Prostate gland (tissue), 2 donors: ENCODE measurements at regions not wholly inside any gene's neighbourhood (a gene's known extent, or its start where the extent isn't known, plus 50 kb on each side); places are given as distances from the start of the nearest gene placed in this dataset.
"Not testable (repeated sequence)": the region's sequence is repeated elsewhere in the genome, so short reads cannot be mapped to it uniquely, and the experiment has no call there.

Experiments
- DNase-seq: peaks from one replicate; pipeline ENCODE4 v3.0.0-alpha.2; 2019; ENCODE audit warnings: low spot score
- H3K27ac ChIP-seq, 2 donors: fragments of 200-600 bp; sonication (generic); 2 replicates each; pipeline ENCODE4 v1.5.1; 2017 to 2019
- H3K27me3 ChIP-seq: fragments of 200-600 bp; sonication (generic); replicated peaks from 2 replicates; pipeline ENCODE4 v1.5.1; 2019; ENCODE audit not compliant: insufficient read depth
- H3K36me3 ChIP-seq, 2 donors: fragments of 200-600 bp; sonication (generic); 1 replicate in 1 of 2; 2 replicates in 1 of 2; pipeline versions ENCODE4 v1.5.1 to v1.8.1; 2017 to 2019
- H3K4me1 ChIP-seq: fragments of 200-600 bp; sonication (generic); replicated peaks from 2 replicates; pipeline ENCODE4 v1.5.1; 2019
- H3K4me3 ChIP-seq, 2 donors: fragments of 200-600 bp; sonication (generic); 2 replicates each; pipeline ENCODE4 v1.5.1; 2017 to 2019
- H3K9me3 ChIP-seq: fragments of 200-600 bp; sonication (generic); 2 replicates; pipeline ENCODE4 v1.5.1; 2017
- POLR2A ChIP-seq: fragments of 450-650 bp; IDR thresholded peaks from one replicate; pipeline ENCODE4 v1.6.1; 2016; ENCODE audit warnings: antibody characterized with exemption, mild to moderate bottlenecking
- POLR2AphosphoS5 ChIP-seq: sonication (generic); formaldehyde crosslinking; IDR thresholded peaks from one replicate; pipeline ENCODE4 v1.6.1; 2017; ENCODE audit warnings: antibody characterized with exemption
- WGBS: methylation state at CpG from one replicate; pipeline ENCODE4 v1.1.5; 2018; 5-methylcytosine and 5-hydroxymethylcytosine counted together
- intact Hi-C: fragments of 100-400 bp; cut with DNase I; formaldehyde crosslinking; loops from one replicate; pipeline ENCODE4 v1.14.2; 2022
- TF ChIP-seq, protein P1 (sequence below), 4 experiments: fragments of 200-600 bp in 2 of 4; fragments of 450-650 bp in 2 of 4; sonication (generic) in 2 of 4; IDR thresholded peaks; 1 replicate in 3 of 4; 2 replicates in 1 of 4; pipeline ENCODE4 v1.5.1; 2016 to 2019; ENCODE audit warnings: antibody characterized with exemption in 4 of 4, mild to moderate bottlenecking in 2 of 4, moderate library complexity in 2 of 4

DNA sequence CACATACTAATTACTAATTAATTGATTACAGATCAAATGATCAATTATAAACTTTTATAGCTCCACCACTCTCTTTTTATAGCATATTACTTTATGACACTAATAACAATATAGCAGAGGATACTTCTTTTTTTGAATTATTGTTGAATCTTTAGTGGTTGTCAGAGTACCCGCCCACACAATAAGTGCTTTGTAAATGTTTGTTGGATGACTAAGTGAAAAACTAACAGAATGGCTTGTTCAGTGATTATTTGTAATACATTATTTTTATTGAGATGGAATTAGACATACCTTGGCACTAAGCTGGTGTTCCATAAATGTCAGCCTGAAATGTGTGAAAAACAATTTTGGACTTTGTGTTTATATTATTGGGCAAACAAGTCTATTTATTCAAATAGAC lies 670.5 kb upstream of the ATXN7L3B start:
- Histone ChIP-seq H3K9me3 (no peaks in the 10 kb centered on the region), H3K36me3 (no peaks in the 10 kb centered on the region), H3K4me3 (no peak overlapping the region), H3K4me1 (no peaks in the 10 kb centered on the region), H3K27me3 (no peaks in the 10 kb centered on the region), H3K27ac (no peak overlapping the region)
- intact Hi-C loops: no loop called here
- TF ChIP-seq POLR2A (no peak), POLR2AphosphoS5 (no peak)
- TF ChIP-seq, protein P1, sequence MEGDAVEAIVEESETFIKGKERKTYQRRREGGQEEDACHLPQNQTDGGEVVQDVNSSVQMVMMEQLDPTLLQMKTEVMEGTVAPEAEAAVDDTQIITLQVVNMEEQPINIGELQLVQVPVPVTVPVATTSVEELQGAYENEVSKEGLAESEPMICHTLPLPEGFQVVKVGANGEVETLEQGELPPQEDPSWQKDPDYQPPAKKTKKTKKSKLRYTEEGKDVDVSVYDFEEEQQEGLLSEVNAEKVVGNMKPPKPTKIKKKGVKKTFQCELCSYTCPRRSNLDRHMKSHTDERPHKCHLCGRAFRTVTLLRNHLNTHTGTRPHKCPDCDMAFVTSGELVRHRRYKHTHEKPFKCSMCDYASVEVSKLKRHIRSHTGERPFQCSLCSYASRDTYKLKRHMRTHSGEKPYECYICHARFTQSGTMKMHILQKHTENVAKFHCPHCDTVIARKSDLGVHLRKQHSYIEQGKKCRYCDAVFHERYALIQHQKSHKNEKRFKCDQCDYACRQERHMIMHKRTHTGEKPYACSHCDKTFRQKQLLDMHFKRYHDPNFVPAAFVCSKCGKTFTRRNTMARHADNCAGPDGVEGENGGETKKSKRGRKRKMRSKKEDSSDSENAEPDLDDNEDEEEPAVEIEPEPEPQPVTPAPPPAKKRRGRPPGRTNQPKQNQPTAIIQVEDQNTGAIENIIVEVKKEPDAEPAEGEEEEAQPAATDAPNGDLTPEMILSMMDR (IDR thresholded peaks at IDR 0.05): no peak
- WGBS: 73% methylated on average over 1 of the region's 1 CpG
- DNase-seq: no peak

- H3K27ac ChIP-seq, H3K9me3 ChIP-seq, H3K4me1 ChIP-seq, H3K36me3 ChIP-seq, intact Hi-C loops, H3K4me3 ChIP-seq, H3K27me3 ChIP-seq, DNase-seq: not testable (repeated sequence)
- 81% methylated on average over 6 of the region's 6 CpGs for WGBS
Measured at GRCh38 chr12:73877291-73877690, 660.3 kb upstream of the ATXN7L3B start.

DNA sequence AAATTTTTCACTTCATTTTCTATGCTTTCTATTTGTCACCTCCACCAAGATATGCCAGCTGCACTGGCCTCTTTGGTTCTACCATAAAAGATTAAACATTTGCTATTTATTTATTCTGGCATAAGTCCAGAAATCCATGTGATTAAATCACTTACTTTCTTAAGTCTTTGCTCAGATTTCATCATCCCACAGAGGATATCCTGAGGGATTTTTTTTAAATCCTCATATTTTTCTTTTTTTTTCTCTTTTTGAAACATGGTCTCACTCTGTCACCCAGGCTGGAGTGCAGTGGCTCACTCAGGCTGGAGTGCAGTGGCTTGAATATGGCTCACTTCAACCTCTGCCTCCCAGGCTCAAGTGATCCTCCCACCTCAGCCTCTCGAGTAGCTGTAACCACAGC lies 645.4 kb upstream of the ATXN7L3B start:
- no peak for DNase-seq
- Histone ChIP-seq H3K36me3 (no peaks in the 10 kb centered on the region), H3K4me1 (no peaks in the 10 kb centered on the region), H3K27ac (no peak overlapping the region), H3K4me3 (no peak overlapping the region), H3K27me3 (no peaks in the 10 kb centered on the region), H3K9me3 (no peaks in the 10 kb centered on the region)
- no peak for TF ChIP-seq POLR2AphosphoS5
- TF ChIP-seq POLR2A: no peak
- TF ChIP-seq, protein P1 (IDR thresholded peaks at IDR 0.05): no peak
- 42% methylated on average over 1 of the region's 1 CpG for WGBS
- intact Hi-C loops: no loop called here

DNA sequence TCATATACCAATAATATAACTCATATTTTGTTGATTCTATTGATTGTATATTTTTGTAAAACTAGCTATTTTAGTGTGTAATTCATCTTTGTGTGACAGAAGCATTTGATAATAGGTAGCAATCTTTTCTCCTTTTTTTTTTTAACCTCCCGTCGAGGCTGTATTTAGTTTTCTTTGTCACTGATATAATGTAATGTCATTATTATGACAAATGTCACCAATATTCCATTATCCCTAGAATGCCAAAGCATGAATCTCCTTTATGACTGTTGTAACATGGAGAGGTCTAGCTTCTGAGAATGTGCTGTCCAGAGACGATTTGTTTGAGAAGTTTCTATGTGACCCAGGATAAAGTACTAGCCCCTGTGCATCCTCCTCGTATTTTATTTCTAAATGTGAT lies 639.0 kb upstream of the ATXN7L3B start:
- no peak for TF ChIP-seq POLR2A
- TF ChIP-seq, protein P1 (IDR thresholded peaks at IDR 0.05): no peak
- no peak for TF ChIP-seq POLR2AphosphoS5
- WGBS: 86% methylated on average over 4 of the region's 4 CpGs
- Histone ChIP-seq H3K27me3 (no peaks in the 10 kb centered on the region), H3K9me3 (no peaks in the 10 kb centered on the region), H3K4me3 (no peak overlapping the region), H3K27ac (no peak overlapping the region), H3K36me3 (no peaks in the 10 kb centered on the region), H3K4me1 (no peaks in the 10 kb centered on the region)
- DNase-seq: no peak
- intact Hi-C loops: no loop called here

- intact Hi-C loops: no loop called here
- Histone ChIP-seq H3K9me3 (no peaks in the 10 kb centered on the region), H3K36me3 (no peaks in the 10 kb centered on the region), H3K27ac (no peak overlapping the region), H3K4me1 (no peaks in the 10 kb centered on the region), H3K27me3 (no peaks in the 10 kb centered on the region), H3K4me3 (no peak overlapping the region)
- DNase-seq: no peak
- 38% methylated on average over 2 of the region's 2 CpGs for WGBS
- TF ChIP-seq POLR2AphosphoS5 (no peak), POLR2A (no peak)
- TF ChIP-seq, protein P1 (IDR thresholded peaks at IDR 0.05): no peak
Measured at GRCh38 chr12:73902260-73902659, 635.4 kb upstream of the ATXN7L3B start.

DNA sequence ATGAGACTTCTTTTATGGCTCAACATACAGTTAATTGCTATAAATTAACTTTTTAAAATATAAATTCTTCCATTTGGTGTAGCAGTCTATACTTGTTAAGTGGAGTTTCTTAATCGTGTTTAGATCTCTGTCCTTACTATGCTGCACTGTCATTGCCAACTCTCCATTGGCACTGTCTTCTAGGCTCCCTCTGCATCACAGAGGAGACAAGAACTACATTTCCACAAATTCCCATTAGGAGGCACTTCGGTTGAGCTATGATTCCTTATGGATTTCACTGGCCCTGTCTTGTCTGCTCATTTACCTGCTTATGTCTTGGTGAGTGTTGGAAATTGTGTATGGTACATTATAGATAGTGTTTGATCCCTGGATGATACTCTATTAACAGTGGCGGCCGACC lies 630.9 kb upstream of the ATXN7L3B start:
- Histone ChIP-seq H3K9me3 (no peaks in the 10 kb centered on the region), H3K4me1 (no peaks in the 10 kb centered on the region), H3K27me3 (no peaks in the 10 kb centered on the region), H3K4me3 (no peak overlapping the region), H3K27ac (no peak overlapping the region), H3K36me3 (no peaks in the 10 kb centered on the region)
- WGBS: 87% methylated on average over 4 of the region's 4 CpGs
- DNase-seq: no peak
- TF ChIP-seq, protein P1 (IDR thresholded peaks at IDR 0.05): no peak
- TF ChIP-seq POLR2AphosphoS5: no peak
- no peak for TF ChIP-seq POLR2A
- intact Hi-C loops: no loop called here
